OCI-LY7 (cell line): ENCODE measurements at regions not wholly inside any gene's neighbourhood (a gene's known extent, or its start where the extent isn't known, plus 50 kb on each side); places are given as distances from the start of the nearest gene placed in this dataset.

ENCODE experiments used
- EZH2phosphoT487 ChIP-seq: fragments of 200-600 bp; sonication (generic); IDR thresholded peaks from 2 replicates; pipeline ENCODE4 v1.6.1; 2018; ENCODE audit warnings: low read depth, borderline replicate concordance, mild to moderate bottlenecking, mixed run types, antibody characterized with exemption, low read length, moderate library complexity, mixed read lengths
- TF ChIP-seq, protein P1 (sequence below): fragments of 200-600 bp; sonication (generic); conservative IDR thresholded peaks from 2 replicates; pipeline ENCODE4 v1.5.1; 2014; ENCODE audit warnings: mild to moderate bottlenecking, antibody characterized with exemption, low read length, moderate library complexity, mixed read lengths

DNA sequence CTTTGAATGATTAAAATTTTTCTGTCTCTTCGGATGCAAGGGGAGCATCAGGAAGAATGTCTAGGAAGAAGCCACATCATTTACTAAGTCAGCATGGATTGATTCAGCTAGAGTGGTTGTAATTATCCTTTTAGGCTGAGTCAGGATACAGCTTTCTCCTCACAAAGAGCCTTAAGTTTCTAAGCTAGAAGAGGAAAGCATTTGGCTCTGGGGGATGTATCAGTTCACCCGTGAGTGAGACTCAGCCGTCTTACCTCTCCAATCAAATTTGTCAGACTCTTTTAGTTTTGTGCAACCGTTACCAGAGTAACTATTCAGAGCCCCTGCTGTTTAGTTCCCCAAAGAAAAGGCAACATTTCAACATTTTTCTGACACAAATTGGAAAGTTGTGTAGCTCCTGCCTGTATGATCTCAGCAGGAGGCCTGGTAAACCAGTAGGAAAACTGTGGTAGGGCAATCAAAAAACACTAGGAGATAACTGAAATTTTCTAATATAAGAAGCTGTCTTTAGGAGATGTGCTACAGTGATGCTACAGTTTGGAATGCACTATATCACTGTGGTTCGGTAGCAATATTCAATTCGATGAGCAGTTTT lies 432.4 kb upstream of the LUZP2 start:
- TF ChIP-seq, protein P1, sequence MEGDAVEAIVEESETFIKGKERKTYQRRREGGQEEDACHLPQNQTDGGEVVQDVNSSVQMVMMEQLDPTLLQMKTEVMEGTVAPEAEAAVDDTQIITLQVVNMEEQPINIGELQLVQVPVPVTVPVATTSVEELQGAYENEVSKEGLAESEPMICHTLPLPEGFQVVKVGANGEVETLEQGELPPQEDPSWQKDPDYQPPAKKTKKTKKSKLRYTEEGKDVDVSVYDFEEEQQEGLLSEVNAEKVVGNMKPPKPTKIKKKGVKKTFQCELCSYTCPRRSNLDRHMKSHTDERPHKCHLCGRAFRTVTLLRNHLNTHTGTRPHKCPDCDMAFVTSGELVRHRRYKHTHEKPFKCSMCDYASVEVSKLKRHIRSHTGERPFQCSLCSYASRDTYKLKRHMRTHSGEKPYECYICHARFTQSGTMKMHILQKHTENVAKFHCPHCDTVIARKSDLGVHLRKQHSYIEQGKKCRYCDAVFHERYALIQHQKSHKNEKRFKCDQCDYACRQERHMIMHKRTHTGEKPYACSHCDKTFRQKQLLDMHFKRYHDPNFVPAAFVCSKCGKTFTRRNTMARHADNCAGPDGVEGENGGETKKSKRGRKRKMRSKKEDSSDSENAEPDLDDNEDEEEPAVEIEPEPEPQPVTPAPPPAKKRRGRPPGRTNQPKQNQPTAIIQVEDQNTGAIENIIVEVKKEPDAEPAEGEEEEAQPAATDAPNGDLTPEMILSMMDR: no peak
- TF ChIP-seq EZH2phosphoT487: no peak
